Mesenchymal stem cell (in vitro differentiated cells and primary cell): ENCODE measurements at regions not wholly inside any gene's neighbourhood (a gene's known extent, or its start where the extent isn't known, plus 50 kb on each side); places are given as distances from the start of the nearest gene placed in this dataset.

Experiments used
- DNase-seq: peaks from one replicate; pipeline ENCODE4 v3.0.0-alpha.2; 2013
- H2AFZ ChIP-seq: one replicate; pipeline ENCODE4 v1.6.1; 2013; ENCODE audit warnings: low read depth, mild to moderate bottlenecking, control low read depth, inconsistent platforms, low read length, moderate library complexity
- H2AK5ac ChIP-seq: 2 replicates; pipeline ENCODE4 v1.6.1; 2013; ENCODE audit warnings: low read length, moderate library complexity, mild to moderate bottlenecking, inconsistent platforms; ENCODE audit not compliant: severe bottlenecking
- H2BK120ac ChIP-seq: one replicate; pipeline ENCODE4 v1.6.1; 2013; ENCODE audit warnings: low read depth, mild to moderate bottlenecking, inconsistent platforms, low read length, moderate library complexity
- H2BK12ac ChIP-seq, 2 experiments: one replicate each; pipeline ENCODE4 v1.6.1; 2013; ENCODE audit warnings: inconsistent platforms in 2 of 2, low read length in 2 of 2, mild to moderate bottlenecking in 2 of 2, moderate library complexity in 2 of 2, control low read depth in 1 of 2
- H2BK15ac ChIP-seq: one replicate; pipeline ENCODE4 v1.6.1; 2013; ENCODE audit warnings: mild to moderate bottlenecking, low read depth, inconsistent platforms; ENCODE audit not compliant: poor library complexity, severe bottlenecking
- H2BK5ac ChIP-seq: 2 replicates; pipeline ENCODE4 v1.6.1; 2013; ENCODE audit warnings: low read depth, mild to moderate bottlenecking, low read length, control low read depth, inconsistent platforms; ENCODE audit not compliant: poor library complexity, severe bottlenecking
- H3K14ac ChIP-seq, 2 experiments: one replicate each; pipeline ENCODE4 v1.6.1; 2013; ENCODE audit warnings: inconsistent platforms in 2 of 2, low read length in 2 of 2, control low read depth in 1 of 2, mild to moderate bottlenecking in 1 of 2, moderate library complexity in 1 of 2
- H3K18ac ChIP-seq, 2 experiments: one replicate each; pipeline ENCODE4 v1.6.1; 2013; ENCODE audit warnings: inconsistent platforms in 2 of 2, low read length in 2 of 2, control low read depth in 1 of 2, low read depth in 1 of 2, mild to moderate bottlenecking in 1 of 2
- H3K23ac ChIP-seq, 2 experiments: one replicate each; pipeline ENCODE4 v1.6.1; 2013; ENCODE audit warnings: inconsistent platforms in 2 of 2, low read length in 2 of 2, mild to moderate bottlenecking in 2 of 2, moderate library complexity in 2 of 2, control low read depth in 1 of 2
- H3K27ac ChIP-seq: 2 replicates; pipeline ENCODE4 v1.5.1; 2013; ENCODE audit warnings: mild to moderate bottlenecking, moderate library complexity, low read length, control low read depth, inconsistent platforms; ENCODE audit not compliant: poor library complexity, severe bottlenecking
- H3K27me3 ChIP-seq, 2 experiments: 2 replicates each; pipeline versions ENCODE4 v1.6.1 to v1.7.0; 2013; ENCODE audit warnings: low read length in 2 of 2, mild to moderate bottlenecking in 2 of 2, moderate library complexity in 2 of 2, control low read depth in 1 of 2, inconsistent platforms in 1 of 2; ENCODE audit not compliant: control insufficient read depth in 1 of 2, insufficient read depth in 1 of 2
- H3K36me3 ChIP-seq, 2 experiments: 2 replicates each; pipeline versions ENCODE4 v1.6.1 to v1.7.0; 2013; ENCODE audit warnings: low read length in 2 of 2, control low read depth in 1 of 2, inconsistent platforms in 1 of 2, low read depth in 1 of 2, mild to moderate bottlenecking in 1 of 2; ENCODE audit not compliant: insufficient read depth in 2 of 2, control insufficient read depth in 1 of 2
- H3K4ac ChIP-seq, 2 experiments: one replicate each; pipeline ENCODE4 v1.6.1; 2013; ENCODE audit warnings: inconsistent platforms in 2 of 2, low read length in 2 of 2, mild to moderate bottlenecking in 2 of 2, moderate library complexity in 2 of 2, control low read depth in 1 of 2, low read depth in 1 of 2
- H3K4me1 ChIP-seq: 2 replicates; pipeline ENCODE4 v1.6.1; 2013; ENCODE audit warnings: low read depth, low read length, control low read depth; ENCODE audit not compliant: control insufficient read depth, insufficient read depth
- H3K4me2 ChIP-seq: 2 replicates; pipeline ENCODE4 v1.6.1; 2013; ENCODE audit warnings: low read length, mild to moderate bottlenecking, inconsistent platforms; ENCODE audit not compliant: poor library complexity, severe bottlenecking
- H3K4me3 ChIP-seq, 2 experiments: 2 replicates each; pipeline versions ENCODE4 v1.5.1 to v1.7.0; 2013; ENCODE audit warnings: low read length in 2 of 2, mild to moderate bottlenecking in 2 of 2, control low read depth in 1 of 2, low read depth in 1 of 2; ENCODE audit not compliant: insufficient read depth in 1 of 2
- H3K79me1 ChIP-seq: replicated peaks from 2 replicates; pipeline ENCODE4 v1.6.1; 2013; ENCODE audit warnings: mild to moderate bottlenecking, control low read depth, low read length, inconsistent platforms; ENCODE audit not compliant: poor library complexity, severe bottlenecking
- H3K9ac ChIP-seq: 2 replicates; pipeline ENCODE4 v1.7.0; 2013; ENCODE audit warnings: mild to moderate bottlenecking, low read length, moderate library complexity
- H3K9me3 ChIP-seq: 2 replicates; pipeline ENCODE4 v1.7.0; 2013; ENCODE audit warnings: mild to moderate bottlenecking, low read length; ENCODE audit not compliant: control insufficient read depth
- H4K8ac ChIP-seq: one replicate; pipeline ENCODE4 v1.6.1; 2013; ENCODE audit warnings: inconsistent platforms, mild to moderate bottlenecking, low read length, moderate library complexity
- H4K91ac ChIP-seq: one replicate; pipeline ENCODE4 v1.6.1; 2013; ENCODE audit warnings: mild to moderate bottlenecking, low read length, inconsistent platforms
- WGBS: methylation state at CpG from one replicate; pipeline ENCODE4 v1.1.7; 2013; ENCODE audit warnings: mixed read lengths; 5-methylcytosine and 5-hydroxymethylcytosine counted together

DNA sequence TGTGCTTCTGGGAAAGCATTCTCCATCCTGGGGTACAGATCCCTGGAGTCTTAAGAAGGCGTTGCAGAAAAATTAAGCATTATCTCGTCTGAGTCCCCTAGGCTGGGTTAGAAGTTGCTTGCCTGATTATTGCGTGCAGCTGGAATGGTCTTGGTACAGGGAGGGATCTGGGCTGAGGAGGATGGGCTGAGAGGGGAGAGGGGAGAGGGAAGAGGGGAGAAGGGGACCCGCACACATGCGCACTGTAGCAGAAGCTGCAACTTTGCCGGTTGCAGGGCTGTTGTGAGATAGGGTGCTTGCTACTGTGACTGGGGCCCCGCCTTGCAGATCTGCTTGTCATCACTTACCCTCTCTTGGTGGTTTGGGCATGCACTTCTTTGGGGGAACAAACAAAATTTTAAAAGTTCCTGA, 316.8 kb downstream of the DLEU7 start:
- Histone ChIP-seq H3K9me3 (no peaks in the 10 kb centered on the region), H3K9ac (peak overlapping the region; percentile 17), H2AK5ac (no peak overlapping the region), H2BK5ac (no peak overlapping the region), H3K18ac (peak overlapping the region; percentile 35 to 37), H3K79me1 (no peaks in the 10 kb centered on the region), H4K8ac (no peak overlapping the region), H3K27me3 (no peaks in the 10 kb centered on the region), H3K14ac (no peak overlapping the region), H2BK15ac (no peak overlapping the region), H3K27ac (no peak overlapping the region), H3K4me1 (peaks cover 16% of the 10 kb centered on the region), H2AFZ (no peak overlapping the region), H3K23ac (no peak overlapping the region), H3K4ac (no peak overlapping the region), H3K36me3 (no peaks in the 10 kb centered on the region), H4K91ac (no peak overlapping the region), H3K4me3 (no peak overlapping the region), H2BK120ac (no peak overlapping the region), H3K4me2 (no peak overlapping the region), H2BK12ac (peak overlapping the region; percentile 37 to 79)
- WGBS = 79% methylated on average over 7 of the region's 7 CpGs
- DNase-seq = no peak

DNA sequence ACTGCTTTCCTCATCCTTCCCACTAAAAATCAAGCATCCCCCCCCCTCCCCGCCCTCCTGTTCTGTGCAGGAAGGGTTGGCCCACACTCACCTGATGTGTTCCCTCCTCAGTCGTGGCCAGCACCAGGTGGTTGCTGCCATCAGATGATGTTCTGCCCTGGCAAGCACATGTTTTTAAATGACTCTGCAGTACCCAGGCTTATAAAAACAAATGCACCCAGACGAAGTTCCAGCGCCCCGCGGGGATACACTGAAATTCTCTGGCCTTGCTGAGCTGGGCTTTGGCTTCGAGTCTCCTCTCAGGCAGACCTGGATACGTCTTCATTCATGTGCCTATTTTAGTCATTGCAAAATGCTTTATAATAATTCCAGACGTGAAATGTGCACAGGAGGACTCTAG, 316.3 kb downstream of the DLEU7 start:
- Histone ChIP-seq H2AFZ (no peak overlapping the region), H3K4ac (no peak overlapping the region), H3K36me3 (no peaks in the 10 kb centered on the region), H2BK15ac (no peak overlapping the region), H3K9me3 (no peaks in the 10 kb centered on the region), H3K27me3 (no peaks in the 10 kb centered on the region), H3K4me1 (peaks cover 16% of the 10 kb centered on the region), H2AK5ac (no peak overlapping the region), H3K27ac (no peak overlapping the region), H4K8ac (no peak overlapping the region), H2BK120ac (no peak overlapping the region), H3K14ac (no peak overlapping the region), H3K9ac (peak overlapping the region; percentile 1), H3K4me3 (no peak overlapping the region), H4K91ac (no peak overlapping the region), H3K79me1 (no peaks in the 10 kb centered on the region), H2BK5ac (no peak overlapping the region), H2BK12ac (no peak overlapping the region), H3K23ac (no peak overlapping the region), H3K18ac (no peak overlapping the region), H3K4me2 (no peak overlapping the region)
- 84% methylated on average over 9 of the region's 9 CpGs for WGBS
- DNase-seq = no peak

DNA sequence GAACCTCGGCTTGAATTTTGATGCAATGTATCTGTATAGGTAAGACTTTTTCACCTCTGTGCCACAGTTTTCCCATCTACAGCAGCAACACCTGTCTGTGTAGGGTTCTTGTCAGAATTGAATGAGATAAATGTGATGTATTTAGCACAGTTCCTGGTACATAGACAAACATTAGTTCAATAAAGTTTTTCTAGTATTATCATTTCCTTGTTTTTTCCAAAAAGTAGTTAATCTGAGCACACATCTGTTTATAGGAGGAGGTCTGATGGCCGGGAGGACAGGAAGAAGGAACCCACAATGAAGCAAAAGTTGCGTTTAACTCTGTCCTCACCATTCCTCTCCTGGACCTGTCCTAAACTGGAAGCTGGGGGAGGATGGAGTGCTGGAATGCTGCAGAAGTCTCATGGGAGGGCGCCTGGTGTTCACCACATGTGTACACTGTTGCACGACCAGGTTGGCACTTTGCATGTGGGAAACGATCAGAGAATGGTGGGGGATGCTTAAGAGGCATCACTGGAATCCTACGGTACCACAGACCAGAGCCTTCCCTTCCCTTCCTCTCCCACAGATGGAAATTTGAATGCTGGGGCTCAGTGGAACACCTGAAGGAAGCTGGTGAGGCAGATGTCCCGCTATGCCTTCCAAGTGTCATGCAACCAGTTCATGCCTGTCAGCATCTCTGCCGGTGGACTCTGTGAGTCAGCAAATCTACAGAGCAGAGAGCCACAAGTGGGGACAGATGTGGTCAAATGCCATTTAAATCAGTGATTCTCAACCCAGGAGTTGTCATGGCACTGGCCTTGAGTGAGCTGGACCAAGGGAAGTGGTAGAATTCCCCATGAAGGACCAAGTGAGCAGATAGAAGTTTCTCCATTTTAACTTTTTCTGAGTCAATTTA, 315.6 kb downstream of the DLEU7 start:
- H4K91ac ChIP-seq = peak overlapping the region; percentile 29
- no peaks in the 10 kb centered on the region for H3K79me1 ChIP-seq
- H3K4ac ChIP-seq = peak overlapping the region in 1 of 2 experiments; percentile 1
- H2BK15ac ChIP-seq = peak overlapping the region; percentile 21
- H3K27me3 ChIP-seq = no peaks in the 10 kb centered on the region
- H4K8ac ChIP-seq = peak overlapping the region; percentile 76
- 63% methylated on average over 9 of the region's 9 CpGs for WGBS
- no peak overlapping the region for H3K23ac ChIP-seq
- no peak overlapping the region for H3K4me2 ChIP-seq
- peak overlapping the region in 1 of 2 experiments; percentile 35 for H3K18ac ChIP-seq
- H2BK12ac ChIP-seq = peak overlapping the region; percentile 57 to 61
- peak overlapping the region; percentile 1 for H2BK120ac ChIP-seq
- H3K9ac ChIP-seq = peak overlapping the region; percentile 95
- peaks cover 16% of the 10 kb centered on the region for H3K4me1 ChIP-seq
- no peak overlapping the region for H2AK5ac ChIP-seq
- H3K9me3 ChIP-seq = no peaks in the 10 kb centered on the region
- no peak for DNase-seq
- no peak overlapping the region for H3K4me3 ChIP-seq
- no peaks in the 10 kb centered on the region for H3K36me3 ChIP-seq
- no peak overlapping the region for H2AFZ ChIP-seq
- peak overlapping the region in 1 of 2 experiments; percentile 21 for H3K14ac ChIP-seq
- H3K27ac ChIP-seq = no peak overlapping the region
- H2BK5ac ChIP-seq = no peak overlapping the region

DNA sequence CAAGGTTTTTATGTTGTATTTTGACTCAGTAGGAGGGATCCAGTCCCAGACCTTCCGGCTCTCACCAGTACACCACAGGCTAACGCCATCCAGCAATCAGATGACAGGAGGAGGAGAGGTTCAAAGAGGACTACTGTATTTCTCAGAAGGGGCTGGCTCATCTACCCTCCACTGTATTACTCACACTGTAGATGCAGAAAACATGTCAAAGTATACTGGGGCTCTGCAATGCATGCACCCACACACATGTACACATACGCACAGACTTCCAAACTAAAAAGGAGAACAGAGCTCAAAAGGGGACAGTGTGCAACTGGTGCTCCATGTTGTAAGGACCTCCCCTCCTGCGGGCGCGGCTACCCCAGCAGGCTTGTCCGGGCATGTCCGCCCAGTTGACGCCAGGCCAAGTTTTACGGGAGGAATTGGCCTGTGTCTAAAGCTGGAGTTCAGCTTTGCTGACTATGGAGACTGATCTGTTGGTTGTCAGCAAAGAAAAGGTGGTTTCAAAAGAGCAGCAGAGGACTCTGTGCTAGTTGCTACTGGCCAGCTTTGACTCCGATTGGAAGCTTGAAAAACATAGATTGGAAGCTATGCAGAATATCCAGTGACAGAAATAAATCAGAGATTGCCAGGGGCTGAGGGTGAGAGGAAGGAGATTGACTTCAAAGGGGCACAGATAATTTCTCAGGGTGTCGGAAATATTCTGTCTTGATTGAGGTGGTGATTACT, 314.2 kb downstream of the DLEU7 start:
- Histone ChIP-seq H2BK5ac (no peak overlapping the region), H2BK12ac (peak overlapping the region; percentile 40 to 41), H3K36me3 (no peaks in the 10 kb centered on the region), H3K27ac (peak overlapping the region; percentile 35), H2AFZ (no peak overlapping the region), H3K23ac (no peak overlapping the region), H3K4me3 (peak overlapping the region in 1 of 2 experiments; percentile 56), H2BK15ac (no peak overlapping the region), H3K4ac (peak overlapping the region; percentile 52 to 66), H3K9ac (peak overlapping the region; percentile 95), H4K91ac (peak overlapping the region; percentile 87), H3K27me3 (no peaks in the 10 kb centered on the region), H3K79me1 (no peaks in the 10 kb centered on the region), H2AK5ac (no peak overlapping the region), H3K4me2 (no peak overlapping the region), H4K8ac (peak overlapping the region; percentile 50), H3K14ac (peak overlapping the region in 1 of 2 experiments; percentile 2), H3K9me3 (peaks cover 4% of the 10 kb centered on the region), H3K18ac (peak overlapping the region; percentile 29 to 76), H3K4me1 (peaks cover 16% of the 10 kb centered on the region), H2BK120ac (peak overlapping the region; percentile 61)
- DNase-seq = peak; percentile 52
- WGBS = 94% methylated on average over 12 of the region's 12 CpGs
